Calu3 (cell line): ENCODE measurements at regions not wholly inside any gene's neighbourhood (a gene's known extent, or its start where the extent isn't known, plus 50 kb on each side); places are given as distances from the start of the nearest gene placed in this dataset.

Experiments
- BruUV-seq: library from RNA; stranded (reverse); fragments of 400-500 nt; replicated peaks from 2 replicates; lab custom pipeline; 2021; lab: Mats Ljungman, UMichigan
- CTCF ChIA-PET: fragments of 300-600 bp; sonication (Branson Sonifier 250); formaldehyde crosslinking; loops from one replicate; lab custom pipeline; 2022; ENCODE audit warnings: antibody characterized with exemption; lab: Charles Lee
- DNase-seq: peaks from one replicate; pipeline ENCODE4 v3.0.0; 2022
- H3K27ac Mint-ChIP-seq: one replicate; pipeline ENCODE4 v1.8.0; 2022; ENCODE audit warnings: mixed read lengths; ENCODE audit not compliant: unreplicated experiment
- H3K27me3 Mint-ChIP-seq: one replicate; pipeline ENCODE4 v1.8.0; 2022; ENCODE audit warnings: mixed read lengths; ENCODE audit not compliant: unreplicated experiment
- H3K36me3 Mint-ChIP-seq: one replicate; pipeline ENCODE4 v1.8.0; 2022; ENCODE audit warnings: mild to moderate bottlenecking, moderate library complexity, mixed read lengths; ENCODE audit not compliant: insufficient read depth, unreplicated experiment
- H3K4me1 Mint-ChIP-seq: one replicate; pipeline ENCODE4 v1.8.0; 2022; ENCODE audit warnings: mild to moderate bottlenecking, low read depth, mixed read lengths; ENCODE audit not compliant: unreplicated experiment
- H3K4me3 Mint-ChIP-seq: one replicate; pipeline ENCODE4 v1.8.0; 2022; ENCODE audit warnings: mild to moderate bottlenecking, low read depth, moderate library complexity, mixed read lengths; ENCODE audit not compliant: unreplicated experiment
- H3K9me3 Mint-ChIP-seq: one replicate; pipeline ENCODE4 v1.8.0; 2022; ENCODE audit warnings: low read depth, mixed read lengths; ENCODE audit not compliant: unreplicated experiment
- intact Hi-C: fragments of 100-400 bp; cut with micrococcal nuclease; formaldehyde crosslinking; loops from one replicate; pipeline ENCODE4 v1.10.0; 2022; ENCODE audit not compliant: unreplicated experiment
- TF ChIP-seq, protein P1 (sequence below): fragments of 200-600 bp; IDR thresholded peaks from one replicate; pipeline ENCODE4 v1.8.0; 2022; ENCODE audit warnings: antibody characterized with exemption; ENCODE audit not compliant: unreplicated experiment

DNA sequence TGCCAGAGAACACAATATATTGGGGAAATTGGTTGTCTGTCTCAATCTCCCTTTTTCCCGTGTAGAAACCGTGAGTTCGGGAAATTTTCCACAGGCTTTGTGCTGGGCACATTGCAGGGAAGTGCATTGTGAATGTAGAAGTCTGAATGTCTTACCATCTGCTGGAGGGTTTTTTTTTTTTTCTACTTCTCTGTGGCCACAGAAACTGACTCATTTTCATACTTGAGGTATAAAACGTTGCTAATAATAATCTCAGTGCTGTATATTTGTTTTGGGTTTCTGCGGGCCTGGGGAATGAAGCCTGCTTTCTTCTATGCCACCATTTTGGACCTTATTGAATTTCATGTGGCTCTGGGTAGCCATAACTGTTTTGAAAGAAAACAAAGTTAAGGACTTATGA, 1001.2 kb downstream of the STIM2 start:
- no peak overlapping the region for H3K4me3 Mint-ChIP-seq
- no peaks in the 10 kb centered on the region for H3K36me3 Mint-ChIP-seq
- H3K27ac Mint-ChIP-seq: no peak overlapping the region
- CTCF ChIA-PET: no interaction called here
- TF ChIP-seq, protein P1, sequence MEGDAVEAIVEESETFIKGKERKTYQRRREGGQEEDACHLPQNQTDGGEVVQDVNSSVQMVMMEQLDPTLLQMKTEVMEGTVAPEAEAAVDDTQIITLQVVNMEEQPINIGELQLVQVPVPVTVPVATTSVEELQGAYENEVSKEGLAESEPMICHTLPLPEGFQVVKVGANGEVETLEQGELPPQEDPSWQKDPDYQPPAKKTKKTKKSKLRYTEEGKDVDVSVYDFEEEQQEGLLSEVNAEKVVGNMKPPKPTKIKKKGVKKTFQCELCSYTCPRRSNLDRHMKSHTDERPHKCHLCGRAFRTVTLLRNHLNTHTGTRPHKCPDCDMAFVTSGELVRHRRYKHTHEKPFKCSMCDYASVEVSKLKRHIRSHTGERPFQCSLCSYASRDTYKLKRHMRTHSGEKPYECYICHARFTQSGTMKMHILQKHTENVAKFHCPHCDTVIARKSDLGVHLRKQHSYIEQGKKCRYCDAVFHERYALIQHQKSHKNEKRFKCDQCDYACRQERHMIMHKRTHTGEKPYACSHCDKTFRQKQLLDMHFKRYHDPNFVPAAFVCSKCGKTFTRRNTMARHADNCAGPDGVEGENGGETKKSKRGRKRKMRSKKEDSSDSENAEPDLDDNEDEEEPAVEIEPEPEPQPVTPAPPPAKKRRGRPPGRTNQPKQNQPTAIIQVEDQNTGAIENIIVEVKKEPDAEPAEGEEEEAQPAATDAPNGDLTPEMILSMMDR: no peak
- no peak for DNase-seq
- H3K9me3 Mint-ChIP-seq: no peaks in the 10 kb centered on the region
- no peaks in the 10 kb centered on the region for H3K4me1 Mint-ChIP-seq
- intact Hi-C loops: no loop called here
- H3K27me3 Mint-ChIP-seq: no peaks in the 10 kb centered on the region
- BruUV-seq: no TSS peak

DNA sequence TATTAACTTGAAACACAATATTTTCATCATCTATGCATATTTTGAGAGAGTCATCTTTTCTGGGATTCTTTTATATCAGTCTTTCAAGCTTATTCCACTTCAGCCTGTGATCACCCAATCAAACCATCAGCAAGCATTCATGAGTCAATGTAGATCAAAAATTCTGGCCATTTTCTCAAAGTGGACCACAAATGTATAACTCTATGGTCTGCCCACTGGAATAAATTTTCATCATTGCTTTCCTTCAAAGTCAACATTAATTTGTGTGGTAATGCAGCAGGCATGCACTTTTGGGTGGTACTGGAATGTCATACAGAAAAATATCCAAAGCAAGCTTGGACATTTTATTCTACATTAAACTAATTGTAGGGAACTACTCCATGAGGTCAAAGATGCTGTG, 1013.0 kb downstream of the STIM2 start:
- no peak overlapping the region for H3K4me3 Mint-ChIP-seq
- TF ChIP-seq, protein P1: no peak
- intact Hi-C loops: no loop called here
- H3K27ac Mint-ChIP-seq: no peak overlapping the region
- CTCF ChIA-PET: no interaction called here
- no peaks in the 10 kb centered on the region for H3K36me3 Mint-ChIP-seq
- no peaks in the 10 kb centered on the region for H3K9me3 Mint-ChIP-seq
- no peaks in the 10 kb centered on the region for H3K4me1 Mint-ChIP-seq
- no peaks in the 10 kb centered on the region for H3K27me3 Mint-ChIP-seq
- no TSS peak for BruUV-seq
- DNase-seq: no peak

- TF ChIP-seq, protein P1: no peak
- intact Hi-C loops: no loop called here
- H3K27ac Mint-ChIP-seq: no peak overlapping the region
- no peak overlapping the region for H3K4me3 Mint-ChIP-seq
- CTCF ChIA-PET: no interaction called here
- H3K9me3 Mint-ChIP-seq: no peaks in the 10 kb centered on the region
- no peaks in the 10 kb centered on the region for H3K4me1 Mint-ChIP-seq
- DNase-seq: no peak
- H3K36me3 Mint-ChIP-seq: no peaks in the 10 kb centered on the region
- no TSS peak for BruUV-seq
- H3K27me3 Mint-ChIP-seq: no peaks in the 10 kb centered on the region
Observed at GRCh38 chr4:27881705-27882104, 1021.1 kb downstream of the STIM2 start.

DNA sequence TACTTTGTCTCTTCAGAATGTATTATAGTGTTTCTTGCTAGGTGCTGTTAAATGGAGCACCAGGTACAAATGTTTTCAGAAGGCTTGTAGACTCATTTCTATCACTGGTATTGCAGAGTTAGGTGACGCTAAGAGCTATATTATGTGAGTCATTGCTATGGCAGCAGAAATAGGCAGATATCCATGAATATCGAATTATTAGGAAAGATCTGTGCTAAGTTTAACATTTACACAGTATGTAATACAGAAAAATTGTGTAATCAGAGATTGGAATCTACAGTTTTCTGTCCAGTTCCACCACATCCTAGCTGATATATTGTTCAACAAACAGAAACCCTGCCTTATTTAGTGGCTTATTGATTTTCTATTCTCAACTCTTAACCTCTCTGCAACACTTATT, 1025.5 kb downstream of the STIM2 start:
- no TSS peak for BruUV-seq
- Mint-ChIP-seq H3K4me1 (no peaks in the 10 kb centered on the region), H3K27ac (no peak overlapping the region), H3K36me3 (no peaks in the 10 kb centered on the region), H3K27me3 (no peaks in the 10 kb centered on the region), H3K9me3 (no peaks in the 10 kb centered on the region), H3K4me3 (no peak overlapping the region)
- TF ChIP-seq, protein P1: no peak
- CTCF ChIA-PET: no interaction called here
- intact Hi-C loops: no loop called here
- no peak for DNase-seq

DNA sequence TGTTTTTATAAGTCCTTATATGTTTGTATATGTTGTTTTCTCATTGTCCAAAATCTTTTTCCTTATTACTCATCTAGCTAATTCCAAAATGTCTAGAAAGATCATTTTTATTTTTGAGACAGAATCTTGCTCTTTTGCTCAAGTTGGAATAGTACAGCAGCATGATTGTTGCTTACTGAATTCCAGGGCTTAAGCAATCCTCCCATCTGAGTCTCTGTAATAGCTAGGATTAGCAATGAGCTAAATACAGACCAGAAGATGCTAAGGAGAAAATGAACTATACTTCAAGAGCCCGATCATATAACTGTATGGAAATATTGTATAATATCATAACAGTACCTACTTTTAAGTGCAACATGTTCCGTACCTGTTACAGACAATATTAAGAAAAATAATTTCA, 1027.0 kb downstream of the STIM2 start:
- Mint-ChIP-seq H3K4me1 (no peaks in the 10 kb centered on the region), H3K27ac (no peak overlapping the region), H3K27me3 (no peaks in the 10 kb centered on the region), H3K9me3 (no peaks in the 10 kb centered on the region), H3K4me3 (no peak overlapping the region), H3K36me3 (no peaks in the 10 kb centered on the region)
- TF ChIP-seq, protein P1: no peak
- intact Hi-C loops: no loop called here
- no TSS peak for BruUV-seq
- DNase-seq: no peak
- CTCF ChIA-PET: no interaction called here
